GM12872 (cell line): ENCODE measurements at regions not wholly inside any gene's neighbourhood (a gene's known extent, or its start where the extent isn't known, plus 50 kb on each side); places are given as distances from the start of the nearest gene placed in this dataset.

Experiments used
- CTCF ChIP-seq: IDR thresholded peaks from 3 replicates; pipeline ENCODE4 v1.5.1; 2011; ENCODE audit warnings: low read depth, mild to moderate bottlenecking, low read length, moderate library complexity; ENCODE audit not compliant: insufficient read depth

GRCh38 chr3:145088917-145089316, 1072.1 kb downstream of the PLOD2 start:
- TF ChIP-seq CTCF, result no peak

- no peak for TF ChIP-seq CTCF
Observed at GRCh38 chr3:145089337-145089736, 1071.6 kb downstream of the PLOD2 start.

GRCh38 chr3:145094355-145094941, 1066.5 kb downstream of the PLOD2 start:
- no peak for TF ChIP-seq CTCF

- TF ChIP-seq CTCF, result no peak
Observed at GRCh38 chr3:145116769-145117168, 1044.2 kb downstream of the PLOD2 start.

- no peak for TF ChIP-seq CTCF
Observed at GRCh38 chr3:145118303-145118702, 1042.7 kb downstream of the PLOD2 start.

GRCh38 chr3:145124900-145125678, 1035.9 kb downstream of the PLOD2 start:
- no peak for TF ChIP-seq CTCF

GRCh38 chr3:145133281-145133680, 1027.7 kb downstream of the PLOD2 start:
- no peak for TF ChIP-seq CTCF
